ENCODE measurements at regions not wholly inside any gene's neighbourhood (a gene's known extent, or its start where the extent isn't known, plus 50 kb on each side); places are given as distances from the start of the nearest gene placed in this dataset.

- Histone ChIP-seq H3K9ac (ENCODE audit: control insufficient read depth, insufficient read depth, low read length) (no peak overlapping the region), H2AFZ (ENCODE audit: control insufficient read depth, low read depth, low read length) (no peak overlapping the region), H3K4me3 (no peak overlapping the region), H4K20me1 (ENCODE audit: control insufficient read depth, insufficient read depth) (no peaks in the 10 kb centered on the region), H3K4me2 (ENCODE audit: control insufficient read depth, insufficient read depth) (no peak overlapping the region), H3K79me2 (ENCODE audit: control insufficient read depth, insufficient read depth, low read length) (no peaks in the 10 kb centered on the region), H3K36me3 (ENCODE audit: control insufficient read depth in 2 of 2, insufficient read depth in 2 of 2, low read length in 1 of 2) (no peaks in the 10 kb centered on the region), H3K27ac (ENCODE audit: control insufficient read depth, insufficient read depth) (no peak overlapping the region), H3K27me3 (replicated peaks in 1 of 2; ENCODE audit: control insufficient read depth in 2 of 2, insufficient read depth in 2 of 2, low read length in 1 of 2) (no peaks in the 10 kb centered on the region), H3K4me1 (ENCODE audit: control insufficient read depth, insufficient read depth, low read length) (no peaks in the 10 kb centered on the region), H3K9me3 (replicated peaks; ENCODE audit: control insufficient read depth, insufficient read depth, low read length) (no peaks in the 10 kb centered on the region)
- BruUV-seq (replicated peaks): no TSS peak
- TF ChIP-seq SMAD1 (IDR thresholded peaks at IDR 0.05; ENCODE audit: low read depth, partially characterized antibody) (no peak), SMC3 (IDR thresholded peaks at IDR 0.05; ENCODE audit: borderline replicate concordance, low read length) (no peak)
- in situ Hi-C loops (cut with MboI) (loop anchor here (5.0 to 10.0 kb wide), 2 partner anchors 100 to 1122 kb away; no protein-coding TSS in a partner anchor), intact Hi-C loops (cut with micrococcal nuclease; ENCODE audit: unreplicated experiment) (loop anchor here (5.0 kb wide), 1 partner anchor 1120 kb away; no protein-coding TSS in a partner anchor)
- no peak for FAIRE-seq
- WGBS (ENCODE audit: insufficient coverage, insufficient replicate concordance, low lambda C conversion rate, missing lambda C conversion rate): 41% methylated on average over 3 of the region's 3 CpGs
- no peak for DNase-seq (ENCODE audit: low read depth, low spot score)
- ChIA-PET POLR2A (no interaction called here), RAD21 (ENCODE audit: unreplicated experiment) (no interaction called here), CTCF (no interaction called here), SMC1A (ENCODE audit: uncharacterized antibody, unreplicated experiment) (interaction anchor here (2.0 kb wide), 1 partner anchor 8 kb away, joined by 4 read pairs; no protein-coding TSS in a partner anchor)
- no peak for ATAC-seq
Measured at GRCh38 chr9:32247168-32247567, 137.3 kb upstream of the ACO1 start.

GRCh38 chr9:32248189-32248712 lies 136.2 kb upstream of the ACO1 start:
- RAD21 ChIA-PET (ENCODE audit: unreplicated experiment): no interaction called here
- no peak overlapping the region for H3K4me2 ChIP-seq (ENCODE audit: control insufficient read depth, insufficient read depth)
- no peaks in the 10 kb centered on the region for H3K9me3 ChIP-seq (replicated peaks; ENCODE audit: control insufficient read depth, insufficient read depth, low read length)
- no peak overlapping the region for H3K4me3 ChIP-seq
- FAIRE-seq (no peak), DNase-seq (ENCODE audit: low read depth, low spot score) (no peak), ATAC-seq (no peak)
- no peaks in the 10 kb centered on the region for H3K36me3 ChIP-seq (ENCODE audit: control insufficient read depth in 2 of 2, insufficient read depth in 2 of 2, low read length in 1 of 2)
- no peak for TF ChIP-seq E2F4 (IDR thresholded peaks at IDR 0.05; ENCODE audit: low read depth, low read length)
- no TSS peak for BruUV-seq (replicated peaks)
- SMC1A ChIA-PET (ENCODE audit: uncharacterized antibody, unreplicated experiment): interaction anchor here (1.4 to 2.0 kb wide), 2 partner anchors 9 to 14 kb away, joined by 4 to 5 read pairs; no protein-coding TSS in a partner anchor
- H2AFZ ChIP-seq (ENCODE audit: control insufficient read depth, low read depth, low read length): no peak overlapping the region
- WGBS (ENCODE audit: insufficient coverage, insufficient replicate concordance, low lambda C conversion rate, missing lambda C conversion rate): 8% methylated on average over 2 of the region's 2 CpGs
- intact Hi-C loops (cut with micrococcal nuclease; ENCODE audit: unreplicated experiment): loop anchor here (5.0 kb wide), 1 partner anchor 1121 kb away; no protein-coding TSS in a partner anchor
- H4K20me1 ChIP-seq (ENCODE audit: control insufficient read depth, insufficient read depth): no peaks in the 10 kb centered on the region
- in situ Hi-C loops (cut with MboI): loop anchor here (5.0 to 10.0 kb wide), 2 partner anchors 101 to 1123 kb away; no protein-coding TSS in a partner anchor
- H3K27me3 ChIP-seq (replicated peaks in 1 of 2; ENCODE audit: control insufficient read depth in 2 of 2, insufficient read depth in 2 of 2, low read length in 1 of 2): no peaks in the 10 kb centered on the region
- POLR2A ChIA-PET: no interaction called here
- H3K27ac ChIP-seq (ENCODE audit: control insufficient read depth, insufficient read depth): no peak overlapping the region
- no peaks in the 10 kb centered on the region for H3K79me2 ChIP-seq (ENCODE audit: control insufficient read depth, insufficient read depth, low read length)
- CTCF ChIA-PET: interaction anchor here (1.0 kb wide), 1 partner anchor 1127 kb away, joined by 4 read pairs; no protein-coding TSS in a partner anchor
- no peaks in the 10 kb centered on the region for H3K4me1 ChIP-seq (ENCODE audit: control insufficient read depth, insufficient read depth, low read length)
- no peak overlapping the region for H3K9ac ChIP-seq (ENCODE audit: control insufficient read depth, insufficient read depth, low read length)
